ENCODE measurements at regions not wholly inside any gene's neighbourhood (a gene's known extent, or its start where the extent isn't known, plus 50 kb on each side); places are given as distances from the start of the nearest gene placed in this dataset.

DNA sequence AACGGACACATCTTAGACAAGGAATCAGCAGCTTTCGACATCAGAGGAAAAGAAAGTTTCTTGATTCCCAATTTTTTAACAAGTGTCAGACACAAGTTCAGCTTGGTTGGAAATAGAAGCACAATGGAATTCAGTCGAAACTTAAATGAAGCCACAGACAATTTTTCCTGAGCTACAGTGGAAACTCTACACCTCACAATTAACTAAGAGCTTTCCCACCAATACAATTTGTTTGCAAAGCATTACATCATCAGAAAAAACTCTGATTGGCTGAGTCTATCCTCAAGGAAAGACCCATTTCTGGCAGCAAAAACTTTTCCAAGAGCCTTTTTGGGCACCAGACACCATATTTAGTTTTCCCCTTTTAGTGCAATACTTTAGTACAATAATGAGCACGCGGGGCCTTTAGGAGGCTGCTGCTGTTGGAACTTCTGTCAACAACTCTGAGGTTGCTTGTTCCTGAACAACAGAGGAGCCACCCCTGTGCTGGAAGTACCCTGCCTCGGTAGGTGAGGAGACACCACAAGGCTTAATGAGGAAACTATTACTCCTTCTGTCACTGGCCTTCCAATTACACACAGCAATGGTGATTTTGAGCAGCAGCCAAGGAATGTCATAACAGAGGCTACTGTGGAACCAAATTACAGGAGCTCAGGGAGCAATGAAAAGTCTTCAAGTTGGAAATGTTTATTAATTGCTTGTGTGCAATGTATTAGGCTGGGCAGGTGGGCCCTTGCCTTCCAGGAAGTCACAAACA, 61.9 kb upstream of the BARX2 start:
- H3K9me3 ChIP-seq (ENCODE audit: control insufficient read depth in 1 of 2, low read length in 2 of 2) = no peaks in the 10 kb centered on the region
- no peak overlapping the region for H3K4me3 ChIP-seq (ENCODE audit: low read depth in 1 of 2, low read length in 2 of 2)
- H3K36me3 ChIP-seq (ENCODE audit: control insufficient read depth in 1 of 2, insufficient read depth in 2 of 2, low read length in 2 of 2) = no peaks in the 10 kb centered on the region
- H3K4me1 ChIP-seq (ENCODE audit: control insufficient read depth in 1 of 2, insufficient read depth in 2 of 2, low read length in 2 of 2) = peaks cover 0 to 12% of the 10 kb centered on the region in 2 donors
- no peaks in the 10 kb centered on the region for H3K27me3 ChIP-seq (ENCODE audit: low read depth, low read length)
- H3K27ac ChIP-seq (ENCODE audit: low read length) = no peak overlapping the region

DNA sequence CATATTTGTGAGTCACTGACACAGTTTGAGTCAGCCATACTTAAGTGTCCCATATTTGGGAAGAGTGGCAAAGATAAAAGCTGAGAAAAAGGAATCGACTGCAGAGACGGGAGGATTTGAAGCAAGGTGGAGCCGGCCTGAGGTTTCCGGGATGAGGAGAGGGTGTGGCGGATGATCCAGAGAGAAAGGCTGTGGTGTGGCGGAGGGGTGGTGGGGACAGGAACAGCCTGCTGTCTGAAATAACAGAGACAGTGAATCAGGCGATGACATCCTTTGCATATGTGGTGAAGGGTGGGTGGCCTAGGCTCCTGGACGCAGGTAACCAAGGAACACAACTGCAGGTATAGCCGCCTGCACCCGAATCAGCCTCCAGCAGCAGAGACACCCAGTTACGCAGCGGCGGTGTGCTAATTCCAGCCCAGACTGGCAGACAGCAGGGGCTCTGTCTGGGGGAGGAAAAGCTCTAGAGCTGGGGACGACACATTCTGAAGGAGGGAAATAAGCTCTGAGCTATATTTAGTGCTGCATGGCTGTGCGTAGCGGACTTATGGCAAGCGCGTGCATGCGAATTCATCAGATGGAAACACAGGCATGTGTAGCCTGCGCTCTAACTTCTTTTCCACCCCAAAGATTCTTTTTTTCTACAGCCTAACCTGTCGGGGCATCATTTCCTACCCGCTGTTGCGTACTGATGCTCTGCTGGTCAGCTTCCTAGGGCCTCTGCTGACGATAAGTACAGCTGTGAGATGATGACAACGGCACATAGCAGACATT, 62.7 kb upstream of the BARX2 start:
- Histone ChIP-seq H3K4me1 (ENCODE audit: control insufficient read depth in 1 of 2, insufficient read depth in 2 of 2, low read length in 2 of 2) (peaks cover 0 to 12% of the 10 kb centered on the region in 2 donors), H3K27me3 (ENCODE audit: low read depth, low read length) (no peaks in the 10 kb centered on the region), H3K27ac (ENCODE audit: low read length) (no peak overlapping the region), H3K9me3 (ENCODE audit: control insufficient read depth in 1 of 2, low read length in 2 of 2) (no peaks in the 10 kb centered on the region), H3K4me3 (ENCODE audit: low read depth in 1 of 2, low read length in 2 of 2) (no peak overlapping the region), H3K36me3 (ENCODE audit: control insufficient read depth in 1 of 2, insufficient read depth in 2 of 2, low read length in 2 of 2) (no peaks in the 10 kb centered on the region)

DNA sequence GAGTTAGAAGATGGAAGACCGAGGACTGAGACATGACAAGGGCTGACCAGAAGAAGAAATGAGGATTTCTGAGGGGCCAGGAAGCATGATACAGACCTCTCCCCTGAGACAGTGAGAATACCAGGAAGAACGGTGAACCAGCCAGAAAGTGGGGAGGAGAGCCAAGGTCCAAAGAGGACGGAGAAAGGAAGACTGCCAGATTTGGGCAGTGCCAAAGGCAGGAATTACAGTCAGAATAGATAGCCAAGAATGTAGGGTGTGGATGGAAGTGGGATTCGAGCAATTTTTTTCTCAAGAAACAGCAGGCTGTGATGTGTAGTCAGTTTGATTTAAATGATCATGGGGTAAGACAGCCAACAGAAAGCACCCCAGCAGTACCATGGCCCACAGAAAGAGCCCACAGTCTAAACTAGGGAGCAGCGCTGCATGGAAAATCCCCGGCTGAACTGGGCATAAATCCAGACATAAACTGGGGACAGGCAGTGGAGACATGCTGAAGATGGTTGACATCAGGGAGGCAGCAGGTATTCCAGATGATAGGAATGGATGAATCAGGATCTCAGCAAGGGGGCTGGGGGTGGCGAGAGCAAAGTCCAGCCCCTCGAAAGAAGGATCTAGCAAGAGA, 67.3 kb upstream of the BARX2 start:
- peaks cover 0 to 6% of the 10 kb centered on the region in 2 donors for H3K4me1 ChIP-seq (ENCODE audit: control insufficient read depth in 1 of 2, insufficient read depth in 2 of 2, low read length in 2 of 2)
- no peaks in the 10 kb centered on the region for H3K36me3 ChIP-seq (ENCODE audit: control insufficient read depth in 1 of 2, insufficient read depth in 2 of 2, low read length in 2 of 2)
- H3K27ac ChIP-seq (ENCODE audit: low read length) = no peak overlapping the region
- H3K27me3 ChIP-seq (ENCODE audit: low read depth, low read length) = no peaks in the 10 kb centered on the region
- no peaks in the 10 kb centered on the region for H3K9me3 ChIP-seq (ENCODE audit: control insufficient read depth in 1 of 2, low read length in 2 of 2)
- no peak overlapping the region for H3K4me3 ChIP-seq (ENCODE audit: low read depth in 1 of 2, low read length in 2 of 2)

DNA sequence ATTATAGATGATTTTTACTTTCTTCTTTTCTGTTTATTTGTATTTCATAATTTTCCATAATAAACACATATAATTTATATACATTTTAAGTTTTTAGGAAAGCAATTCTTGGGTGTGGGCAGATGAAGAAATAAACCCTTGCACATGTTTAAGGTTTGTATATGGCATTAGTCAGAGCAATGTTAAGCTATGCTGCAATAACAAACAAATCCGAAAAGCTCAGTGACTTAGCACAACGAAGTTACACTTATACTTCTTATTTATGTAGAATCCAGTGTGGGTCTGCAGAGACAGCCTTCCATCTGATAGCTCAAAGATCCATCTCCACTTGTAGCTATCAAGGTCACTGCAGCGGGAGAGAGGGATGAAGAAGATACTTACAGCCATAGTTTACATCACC, 68.5 kb upstream of the BARX2 start:
- no peaks in the 10 kb centered on the region for H3K9me3 ChIP-seq (ENCODE audit: control insufficient read depth in 1 of 2, low read length in 2 of 2)
- H3K4me1 ChIP-seq (ENCODE audit: control insufficient read depth in 1 of 2, insufficient read depth in 2 of 2, low read length in 2 of 2) = no peaks in the 10 kb centered on the region
- no peaks in the 10 kb centered on the region for H3K27me3 ChIP-seq (ENCODE audit: low read depth, low read length)
- no peak overlapping the region for H3K4me3 ChIP-seq (ENCODE audit: low read depth in 1 of 2, low read length in 2 of 2)
- H3K27ac ChIP-seq (ENCODE audit: low read length) = no peak overlapping the region
- H3K36me3 ChIP-seq (ENCODE audit: control insufficient read depth in 1 of 2, insufficient read depth in 2 of 2, low read length in 2 of 2) = no peaks in the 10 kb centered on the region

DNA sequence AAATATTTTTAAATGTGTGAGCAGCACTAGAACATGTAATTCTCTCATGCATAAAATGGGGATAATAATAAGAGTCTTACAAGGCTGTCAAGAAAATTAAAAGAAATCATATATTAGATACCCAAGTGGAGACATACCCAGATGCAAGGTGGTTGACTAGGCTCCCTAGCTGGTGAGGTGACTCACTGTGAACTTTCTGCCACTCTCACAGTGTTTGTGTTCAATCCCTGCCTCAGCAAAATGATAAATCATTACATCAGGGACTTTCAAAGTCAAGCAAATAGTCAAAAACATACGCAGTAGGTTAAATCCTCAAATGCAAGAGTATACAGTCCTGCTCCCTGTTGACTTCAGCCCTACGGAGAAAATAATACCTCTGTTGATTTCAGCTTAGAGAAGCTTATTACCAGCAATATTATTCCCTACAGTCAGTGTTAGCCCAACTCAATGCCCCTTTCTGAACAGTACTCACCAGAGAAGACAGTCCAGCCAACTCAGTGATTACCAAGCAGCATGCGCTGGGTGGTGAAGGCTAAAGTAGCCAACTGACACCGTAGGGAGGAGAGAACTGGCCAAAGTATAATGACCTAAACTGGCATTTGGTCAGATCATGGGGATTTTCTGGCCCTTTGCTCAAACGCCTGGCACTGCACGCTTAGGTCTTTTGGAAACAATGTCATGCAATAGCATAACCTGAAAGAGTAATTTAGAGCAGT, 73.1 kb upstream of the BARX2 start:
- Histone ChIP-seq H3K4me3 (ENCODE audit: low read depth in 1 of 2, low read length in 2 of 2) (no peak overlapping the region), H3K9me3 (ENCODE audit: control insufficient read depth in 1 of 2, low read length in 2 of 2) (no peaks in the 10 kb centered on the region), H3K27ac (ENCODE audit: low read length) (no peak overlapping the region), H3K27me3 (ENCODE audit: low read depth, low read length) (no peaks in the 10 kb centered on the region), H3K4me1 (ENCODE audit: control insufficient read depth in 1 of 2, insufficient read depth in 2 of 2, low read length in 2 of 2) (no peaks in the 10 kb centered on the region), H3K36me3 (ENCODE audit: control insufficient read depth in 1 of 2, insufficient read depth in 2 of 2, low read length in 2 of 2) (no peaks in the 10 kb centered on the region)

DNA sequence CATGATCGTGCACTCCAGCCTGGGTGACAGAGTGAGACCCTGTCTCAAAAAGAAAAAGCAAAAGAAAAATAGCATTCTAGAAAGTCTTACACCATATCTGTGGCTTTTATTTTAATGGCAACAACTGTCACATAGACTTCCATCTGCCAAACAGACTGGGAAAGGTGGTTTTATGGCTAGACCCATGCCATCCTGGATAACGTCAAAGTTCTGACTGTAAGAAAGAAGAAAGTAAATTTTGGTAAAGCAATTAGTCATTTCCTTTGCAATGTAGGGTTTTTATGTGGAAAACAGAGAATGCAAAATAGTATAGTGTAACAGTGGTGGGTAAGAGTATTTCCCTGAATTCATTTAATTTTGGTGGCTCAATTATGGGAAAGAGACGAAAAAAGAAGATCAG, 75.5 kb upstream of the BARX2 start:
- no peaks in the 10 kb centered on the region for H3K4me1 ChIP-seq (ENCODE audit: control insufficient read depth in 1 of 2, insufficient read depth in 2 of 2, low read length in 2 of 2)
- no peak overlapping the region for H3K4me3 ChIP-seq (ENCODE audit: low read depth in 1 of 2, low read length in 2 of 2)
- no peak overlapping the region for H3K27ac ChIP-seq (ENCODE audit: low read length)
- no peaks in the 10 kb centered on the region for H3K36me3 ChIP-seq (ENCODE audit: control insufficient read depth in 1 of 2, insufficient read depth in 2 of 2, low read length in 2 of 2)
- no peaks in the 10 kb centered on the region for H3K27me3 ChIP-seq (ENCODE audit: low read depth, low read length)
- no peaks in the 10 kb centered on the region for H3K9me3 ChIP-seq (ENCODE audit: control insufficient read depth in 1 of 2, low read length in 2 of 2)

DNA sequence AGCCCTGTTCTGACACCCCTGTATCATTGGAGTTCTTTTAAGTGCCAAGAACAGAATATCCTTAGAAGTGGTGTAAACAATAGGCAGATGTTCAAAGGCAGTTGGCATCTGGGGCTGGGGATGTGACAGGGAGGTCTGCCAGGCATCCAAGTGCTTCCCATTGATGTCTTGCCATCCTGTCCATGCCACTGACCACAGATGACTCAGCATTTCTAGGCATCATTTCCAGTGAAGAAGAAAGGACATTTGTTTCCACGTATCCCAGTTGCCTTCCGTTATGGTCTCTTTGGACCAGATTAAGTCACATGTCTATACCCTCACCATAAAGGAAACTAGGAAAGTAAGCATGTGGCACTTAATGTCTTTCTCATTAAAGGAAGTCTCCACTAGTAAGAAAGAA, 76.7 kb upstream of the BARX2 start:
- no peak overlapping the region for H3K27ac ChIP-seq (ENCODE audit: low read length)
- H3K4me3 ChIP-seq (ENCODE audit: low read depth in 1 of 2, low read length in 2 of 2) = no peak overlapping the region
- H3K4me1 ChIP-seq (ENCODE audit: control insufficient read depth in 1 of 2, insufficient read depth in 2 of 2, low read length in 2 of 2) = no peaks in the 10 kb centered on the region
- H3K36me3 ChIP-seq (ENCODE audit: control insufficient read depth in 1 of 2, insufficient read depth in 2 of 2, low read length in 2 of 2) = no peaks in the 10 kb centered on the region
- no peaks in the 10 kb centered on the region for H3K9me3 ChIP-seq (ENCODE audit: control insufficient read depth in 1 of 2, low read length in 2 of 2)
- H3K27me3 ChIP-seq (ENCODE audit: low read depth, low read length) = no peaks in the 10 kb centered on the region

DNA sequence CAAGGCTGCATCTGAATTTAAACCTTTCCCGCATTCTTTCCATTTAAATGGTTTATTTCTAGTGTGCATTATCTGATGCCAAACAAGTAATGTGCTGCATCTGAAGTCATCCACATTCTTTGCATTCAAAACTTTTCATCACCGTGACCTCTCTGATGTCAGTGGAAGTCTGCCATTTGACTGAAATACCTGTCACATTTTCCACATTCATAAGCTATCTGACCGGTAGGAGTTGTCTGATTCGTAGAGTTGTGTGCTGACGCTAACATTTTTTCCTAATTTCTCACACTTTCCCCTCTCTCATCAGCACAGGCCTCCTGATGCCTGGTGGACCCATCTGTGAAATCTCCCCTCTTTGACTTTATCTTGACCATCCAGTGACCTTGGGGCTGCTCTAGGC, 79.9 kb upstream of the BARX2 start:
- Histone ChIP-seq H3K9me3 (ENCODE audit: control insufficient read depth in 1 of 2, low read length in 2 of 2) (no peaks in the 10 kb centered on the region), H3K4me3 (ENCODE audit: low read depth in 1 of 2, low read length in 2 of 2) (no peak overlapping the region), H3K4me1 (ENCODE audit: control insufficient read depth in 1 of 2, insufficient read depth in 2 of 2, low read length in 2 of 2) (no peaks in the 10 kb centered on the region), H3K27me3 (ENCODE audit: low read depth, low read length) (no peaks in the 10 kb centered on the region), H3K36me3 (ENCODE audit: control insufficient read depth in 1 of 2, insufficient read depth in 2 of 2, low read length in 2 of 2) (no peaks in the 10 kb centered on the region), H3K27ac (ENCODE audit: low read length) (no peak overlapping the region)

DNA sequence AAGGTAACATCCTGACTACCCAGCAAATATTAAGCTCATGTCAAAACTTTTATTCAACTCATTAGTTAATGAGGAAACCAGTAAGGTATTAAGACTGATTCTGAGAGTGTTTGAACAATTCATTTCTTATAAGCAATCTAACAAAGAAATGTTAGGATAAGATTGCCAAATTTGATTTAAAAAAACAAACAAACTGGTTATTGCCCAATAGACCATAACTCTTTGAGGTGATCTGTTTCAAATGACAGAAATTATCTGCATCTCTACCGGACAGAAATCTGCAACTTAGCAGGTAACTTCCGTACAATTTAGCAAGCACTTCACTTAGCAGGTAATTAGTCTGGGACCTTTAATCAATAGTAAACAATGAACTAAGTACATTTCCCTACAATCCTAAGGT, 82.9 kb upstream of the BARX2 start:
- H3K4me3 ChIP-seq (ENCODE audit: low read depth in 1 of 2, low read length in 2 of 2) = no peak overlapping the region
- H3K27ac ChIP-seq (ENCODE audit: low read length) = no peak overlapping the region
- H3K9me3 ChIP-seq (ENCODE audit: control insufficient read depth in 1 of 2, low read length in 2 of 2) = no peaks in the 10 kb centered on the region
- no peaks in the 10 kb centered on the region for H3K4me1 ChIP-seq (ENCODE audit: control insufficient read depth in 1 of 2, insufficient read depth in 2 of 2, low read length in 2 of 2)
- no peaks in the 10 kb centered on the region for H3K27me3 ChIP-seq (ENCODE audit: low read depth, low read length)
- no peaks in the 10 kb centered on the region for H3K36me3 ChIP-seq (ENCODE audit: control insufficient read depth in 1 of 2, insufficient read depth in 2 of 2, low read length in 2 of 2)

DNA sequence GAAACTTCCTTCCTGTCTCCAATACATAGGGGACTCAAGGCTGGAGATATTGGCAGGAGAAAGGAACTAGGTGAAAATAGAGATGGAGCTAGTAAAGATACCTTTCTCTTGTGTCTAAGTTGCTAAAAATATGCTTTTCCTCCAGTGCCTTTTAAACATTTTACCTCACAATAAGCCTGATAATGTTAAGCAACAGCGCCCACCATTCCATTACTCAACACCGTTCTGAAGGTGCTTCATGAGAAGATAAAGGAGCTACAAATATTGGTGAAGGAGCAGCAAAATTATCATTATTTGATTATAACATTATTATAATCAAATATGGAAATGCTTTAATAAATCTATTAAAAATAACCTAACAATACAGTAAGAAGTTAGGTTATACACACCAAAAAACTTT, 83.6 kb upstream of the BARX2 start:
- Histone ChIP-seq H3K4me3 (ENCODE audit: low read depth in 1 of 2, low read length in 2 of 2) (no peak overlapping the region), H3K27ac (ENCODE audit: low read length) (no peak overlapping the region), H3K9me3 (ENCODE audit: control insufficient read depth in 1 of 2, low read length in 2 of 2) (no peaks in the 10 kb centered on the region), H3K4me1 (ENCODE audit: control insufficient read depth in 1 of 2, insufficient read depth in 2 of 2, low read length in 2 of 2) (no peaks in the 10 kb centered on the region), H3K27me3 (ENCODE audit: low read depth, low read length) (no peaks in the 10 kb centered on the region), H3K36me3 (ENCODE audit: control insufficient read depth in 1 of 2, insufficient read depth in 2 of 2, low read length in 2 of 2) (no peaks in the 10 kb centered on the region)

DNA sequence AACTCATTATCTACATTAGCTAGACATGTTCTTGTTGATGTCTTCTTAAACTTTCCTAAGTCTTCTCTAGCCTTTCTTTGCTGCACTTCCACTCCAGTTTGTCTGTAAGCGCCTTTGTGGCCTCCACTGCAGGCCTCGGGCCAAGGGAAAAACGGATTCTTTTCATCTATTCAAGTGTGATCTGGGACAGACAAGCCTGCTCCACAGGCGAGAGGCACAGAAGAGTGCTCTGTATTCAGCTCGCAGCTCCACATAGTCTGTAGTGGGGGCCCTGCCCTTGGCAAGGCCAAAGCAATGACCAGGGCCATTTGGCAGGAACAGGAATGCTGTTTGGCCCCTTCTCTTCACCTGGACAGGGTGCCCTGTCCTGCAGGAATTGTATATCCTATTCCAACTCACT, 84.1 kb upstream of the BARX2 start:
- Histone ChIP-seq H3K36me3 (ENCODE audit: control insufficient read depth in 1 of 2, insufficient read depth in 2 of 2, low read length in 2 of 2) (no peaks in the 10 kb centered on the region), H3K9me3 (ENCODE audit: control insufficient read depth in 1 of 2, low read length in 2 of 2) (no peaks in the 10 kb centered on the region), H3K27me3 (ENCODE audit: low read depth, low read length) (no peaks in the 10 kb centered on the region), H3K4me3 (ENCODE audit: low read depth in 1 of 2, low read length in 2 of 2) (no peak overlapping the region), H3K4me1 (ENCODE audit: control insufficient read depth in 1 of 2, insufficient read depth in 2 of 2, low read length in 2 of 2) (no peaks in the 10 kb centered on the region), H3K27ac (ENCODE audit: low read length) (no peak overlapping the region)
